Effector memory CD4-positive, alpha-beta T cell (primary cell): ENCODE measurements at regions not wholly inside any gene's neighbourhood (a gene's known extent, or its start where the extent isn't known, plus 50 kb on each side); places are given as distances from the start of the nearest gene placed in this dataset.

Experiments
- DNase-seq, 3 donors: peaks; one replicate each; pipeline ENCODE4 v3.0.0-alpha.2; 2020
- H3K27ac ChIP-seq: 2 replicates; pipeline ENCODE4 v1.7.0; 2013; ENCODE audit warnings: mild to moderate bottlenecking, low read length, moderate library complexity; ENCODE audit not compliant: insufficient read depth, poor library complexity, severe bottlenecking
- H3K27me3 ChIP-seq: replicated peaks from 2 replicates; pipeline ENCODE4 v1.7.0; 2013; ENCODE audit warnings: mild to moderate bottlenecking, low read length; ENCODE audit not compliant: insufficient read depth, control insufficient read depth, poor library complexity, severe bottlenecking
- H3K36me3 ChIP-seq: 2 replicates; pipeline ENCODE4 v1.7.0; 2013; ENCODE audit warnings: mild to moderate bottlenecking, low read length, moderate library complexity; ENCODE audit not compliant: control insufficient read depth, insufficient read depth
- H3K4me1 ChIP-seq: 2 replicates; pipeline ENCODE4 v1.7.0; 2013; ENCODE audit warnings: low read length, mild to moderate bottlenecking; ENCODE audit not compliant: control insufficient read depth, insufficient read depth, poor library complexity, severe bottlenecking
- H3K4me3 ChIP-seq: 2 replicates; pipeline ENCODE4 v1.7.0; 2013; ENCODE audit warnings: low read length, low read depth, mild to moderate bottlenecking; ENCODE audit not compliant: insufficient read depth, poor library complexity, severe bottlenecking
- H3K9me3 ChIP-seq: 2 replicates; pipeline ENCODE4 v1.7.0; 2013; ENCODE audit warnings: mild to moderate bottlenecking, low read length, moderate library complexity; ENCODE audit not compliant: control insufficient read depth

DNA sequence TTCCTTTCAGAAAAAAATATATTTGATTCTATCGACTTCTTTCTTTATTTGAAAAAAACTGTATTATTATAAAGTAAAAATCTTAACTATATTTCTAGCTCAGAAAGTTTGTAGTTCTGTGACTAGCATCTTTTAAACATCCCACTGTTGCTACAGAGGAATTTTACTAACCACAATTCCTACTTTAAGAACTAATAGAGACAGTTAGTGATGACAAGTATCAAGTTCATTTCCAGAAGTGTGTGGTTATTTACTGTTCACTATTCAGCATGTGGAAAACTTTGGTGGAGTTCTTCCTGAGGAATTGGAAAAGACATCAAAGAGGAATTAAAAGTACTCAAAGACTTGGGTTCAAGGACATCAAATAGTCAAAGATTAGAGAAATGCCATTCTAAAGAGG lies 524.1 kb upstream of the CBLB start:
- no peak for DNase-seq
- Histone ChIP-seq H3K4me3 (no peak overlapping the region), H3K9me3 (no peaks in the 10 kb centered on the region), H3K27me3 (no peaks in the 10 kb centered on the region), H3K27ac (no peak overlapping the region), H3K4me1 (no peaks in the 10 kb centered on the region), H3K36me3 (no peaks in the 10 kb centered on the region)

DNA sequence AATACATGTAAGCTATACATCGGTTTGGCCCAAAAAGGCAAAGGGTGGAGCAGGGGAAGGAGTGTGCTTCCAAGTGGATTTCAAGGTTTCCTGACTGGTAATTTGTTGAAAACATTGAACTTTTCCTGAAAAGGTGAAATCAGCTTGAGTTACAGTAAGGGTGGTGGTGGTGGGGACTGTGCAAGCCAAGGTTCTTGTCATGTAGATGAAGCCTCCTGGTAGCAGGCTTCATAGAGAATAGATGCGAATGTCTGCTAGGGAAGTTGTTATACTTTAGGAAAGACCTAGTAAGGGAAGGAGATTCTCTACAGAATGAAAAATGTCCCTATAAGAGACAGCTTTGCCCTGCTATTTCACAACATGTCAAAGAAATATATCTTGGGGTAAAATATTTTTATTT lies 528.2 kb upstream of the CBLB start:
- H3K9me3 ChIP-seq: no peaks in the 10 kb centered on the region

DNA sequence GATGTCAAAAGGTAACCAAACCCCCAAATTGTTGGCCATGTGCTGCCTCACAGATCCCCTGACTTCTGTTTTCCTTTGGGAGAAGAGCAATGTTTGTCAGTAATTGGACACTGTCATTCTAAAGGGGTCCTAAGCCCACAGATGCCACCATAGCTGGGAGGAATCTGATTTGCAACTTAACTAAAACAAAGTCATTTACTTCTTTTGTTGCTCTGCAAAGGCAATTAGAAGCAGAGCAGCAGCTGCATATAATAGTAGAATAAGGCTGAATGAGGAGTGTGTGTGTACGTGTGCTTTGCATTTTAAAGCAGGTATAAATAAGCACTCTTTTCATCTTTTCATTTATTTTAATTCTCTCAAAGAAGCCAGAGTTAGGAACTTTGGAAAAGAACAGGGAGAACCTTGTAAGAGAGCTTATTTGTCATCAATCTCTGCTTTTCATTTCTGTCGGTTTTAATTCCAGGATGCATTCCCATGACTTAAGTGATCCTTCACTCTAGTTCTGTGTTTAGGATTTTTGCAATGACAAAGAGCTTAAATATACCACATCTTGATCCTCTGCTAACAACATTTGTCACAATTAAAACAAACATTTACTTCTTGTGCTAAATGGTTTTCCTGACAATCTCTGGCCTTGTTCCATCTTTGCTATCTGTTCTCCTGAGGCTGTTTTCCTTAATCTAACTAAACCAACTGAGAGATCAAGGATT lies 530.2 kb upstream of the CBLB start:
- Histone ChIP-seq H3K36me3 (no peaks in the 10 kb centered on the region), H3K4me3 (no peak overlapping the region), H3K27ac (no peak overlapping the region), H3K9me3 (no peaks in the 10 kb centered on the region), H3K27me3 (no peaks in the 10 kb centered on the region), H3K4me1 (no peaks in the 10 kb centered on the region)
- no peak for DNase-seq

More for the DNA sequence above, 528.2 kb upstream of the CBLB start:
- Histone ChIP-seq H3K27ac (no peak overlapping the region), H3K4me3 (no peak overlapping the region), H3K27me3 (no peaks in the 10 kb centered on the region), H3K36me3 (no peaks in the 10 kb centered on the region), H3K4me1 (no peaks in the 10 kb centered on the region)
- DNase-seq: no peak

DNA sequence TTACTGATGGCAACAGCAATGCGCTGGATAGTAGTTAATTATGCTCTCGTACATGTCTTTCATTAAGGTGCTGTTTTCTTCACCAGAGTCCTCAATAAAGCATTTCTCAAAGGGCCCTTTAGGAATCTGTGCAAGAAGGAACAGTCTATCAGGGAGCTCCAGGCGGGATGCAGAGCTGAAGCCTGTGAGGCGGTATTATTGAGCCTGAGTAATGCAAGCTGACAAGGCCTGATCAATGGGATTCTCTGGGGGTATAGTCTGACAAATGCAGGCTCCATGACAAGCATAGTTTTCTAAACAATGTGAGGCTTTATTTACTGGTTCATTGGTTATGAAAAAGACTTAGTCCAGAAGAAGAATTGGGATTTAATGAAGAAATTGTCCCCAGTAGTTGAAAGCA lies 530.9 kb upstream of the CBLB start:
- H3K27ac ChIP-seq: no peak overlapping the region
- H3K4me3 ChIP-seq: no peak overlapping the region
- DNase-seq: no peak
- no peaks in the 10 kb centered on the region for H3K27me3 ChIP-seq
- no peaks in the 10 kb centered on the region for H3K36me3 ChIP-seq
- no peaks in the 10 kb centered on the region for H3K9me3 ChIP-seq
- H3K4me1 ChIP-seq: no peaks in the 10 kb centered on the region

DNA sequence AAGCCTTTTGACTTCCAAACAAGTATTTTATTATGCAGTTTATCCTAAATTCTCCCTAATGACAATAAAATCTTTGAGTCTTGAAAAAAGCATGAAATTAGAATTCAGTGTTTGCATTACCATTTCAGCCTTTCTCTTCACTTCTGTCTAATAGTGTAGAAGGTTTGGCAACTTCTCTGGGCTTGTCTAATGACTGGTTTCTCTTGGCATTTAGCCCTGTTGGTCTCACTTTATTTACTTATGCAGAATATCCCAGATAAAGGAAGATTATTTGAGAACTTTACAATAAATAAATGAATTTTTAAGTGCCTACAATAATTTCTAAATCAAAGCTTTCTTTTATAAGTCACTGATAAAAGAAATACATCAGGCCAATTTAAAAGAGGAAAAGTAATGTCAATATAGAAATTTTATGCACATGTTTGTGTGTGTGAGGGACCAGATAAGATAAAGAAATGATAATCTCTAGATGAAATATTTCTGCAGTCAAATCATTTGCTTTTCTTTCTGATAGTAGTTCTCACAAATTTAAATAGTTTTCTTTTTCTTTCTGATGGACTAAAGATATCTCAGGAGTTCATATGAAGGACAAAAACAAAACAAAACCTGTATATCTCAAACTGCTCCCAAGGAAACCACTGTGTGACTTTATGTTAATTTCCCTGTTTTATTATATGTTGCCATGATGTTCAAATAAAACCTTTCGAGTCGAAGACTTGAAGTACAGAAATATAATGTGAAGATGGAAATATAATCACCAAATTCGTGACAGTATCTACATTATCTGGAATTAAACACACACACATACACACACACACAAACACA lies 533.1 kb upstream of the CBLB start:
- Histone ChIP-seq H3K27ac (no peak overlapping the region), H3K4me1 (no peaks in the 10 kb centered on the region), H3K4me3 (no peak overlapping the region), H3K27me3 (no peaks in the 10 kb centered on the region), H3K36me3 (no peaks in the 10 kb centered on the region), H3K9me3 (no peaks in the 10 kb centered on the region)
- DNase-seq: no peak

DNA sequence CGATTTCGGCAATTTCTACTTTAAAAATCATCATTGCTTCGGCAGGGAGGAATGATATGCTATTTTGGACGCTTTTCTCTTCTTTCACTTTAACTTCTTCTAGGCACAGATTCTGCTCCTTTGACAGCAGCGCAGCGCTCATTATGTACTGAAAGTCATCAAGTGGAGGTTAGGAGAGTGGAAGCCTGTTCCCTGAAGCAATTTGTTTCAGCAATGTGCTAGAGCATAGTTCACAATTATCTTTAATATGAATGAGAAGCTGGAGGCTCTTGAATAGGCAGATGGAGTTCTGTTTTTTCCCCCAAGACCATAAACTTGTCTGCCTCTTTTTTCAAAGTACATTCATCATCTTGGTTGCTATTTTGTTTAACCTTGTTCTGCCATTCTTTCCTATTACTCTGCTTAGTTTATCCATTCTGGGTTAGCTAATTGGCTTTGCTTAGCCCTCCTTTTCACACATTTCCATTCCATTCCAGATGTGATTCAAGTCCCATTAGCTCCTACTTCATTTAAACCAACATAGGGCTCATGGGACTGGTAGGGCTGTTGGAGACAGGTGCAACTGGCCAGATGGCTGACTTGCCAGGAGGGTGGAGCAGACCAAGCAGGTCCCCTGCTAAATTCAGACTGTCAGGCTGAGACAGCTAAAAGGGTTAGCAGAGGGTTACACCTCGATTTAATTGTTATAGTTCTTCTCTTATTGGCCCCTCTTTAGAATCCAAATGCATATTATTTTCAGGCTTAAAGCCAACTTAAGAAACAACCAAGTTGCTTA lies 534.7 kb upstream of the CBLB start:
- no peak for DNase-seq
- no peak overlapping the region for H3K27ac ChIP-seq
- H3K36me3 ChIP-seq: no peaks in the 10 kb centered on the region
- H3K27me3 ChIP-seq: no peaks in the 10 kb centered on the region
- no peaks in the 10 kb centered on the region for H3K4me1 ChIP-seq
- H3K4me3 ChIP-seq: no peak overlapping the region
- H3K9me3 ChIP-seq: no peaks in the 10 kb centered on the region

DNA sequence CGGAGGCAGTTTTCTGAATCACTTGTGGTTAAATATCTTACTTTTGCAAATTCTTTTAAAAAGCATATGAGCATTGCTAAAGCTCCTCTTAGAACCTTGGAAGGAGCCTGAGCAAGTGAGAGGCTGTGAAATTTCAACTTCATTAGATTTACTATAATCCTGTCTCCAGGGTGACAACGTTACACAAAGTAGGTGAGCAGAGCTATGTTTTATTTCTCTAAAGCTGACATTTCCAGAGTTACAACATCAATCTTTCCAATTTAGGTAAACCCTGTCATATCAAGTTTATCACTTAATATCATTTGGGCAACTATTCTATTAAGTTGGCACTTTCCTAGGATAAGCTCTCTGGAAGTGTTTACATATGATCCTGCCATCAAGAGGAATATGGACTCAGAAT lies 544.9 kb upstream of the CBLB start:
- Histone ChIP-seq H3K27ac (no peak overlapping the region), H3K36me3 (no peaks in the 10 kb centered on the region), H3K27me3 (no peaks in the 10 kb centered on the region), H3K4me1 (no peaks in the 10 kb centered on the region), H3K9me3 (no peaks in the 10 kb centered on the region), H3K4me3 (no peak overlapping the region)
- no peak for DNase-seq

DNA sequence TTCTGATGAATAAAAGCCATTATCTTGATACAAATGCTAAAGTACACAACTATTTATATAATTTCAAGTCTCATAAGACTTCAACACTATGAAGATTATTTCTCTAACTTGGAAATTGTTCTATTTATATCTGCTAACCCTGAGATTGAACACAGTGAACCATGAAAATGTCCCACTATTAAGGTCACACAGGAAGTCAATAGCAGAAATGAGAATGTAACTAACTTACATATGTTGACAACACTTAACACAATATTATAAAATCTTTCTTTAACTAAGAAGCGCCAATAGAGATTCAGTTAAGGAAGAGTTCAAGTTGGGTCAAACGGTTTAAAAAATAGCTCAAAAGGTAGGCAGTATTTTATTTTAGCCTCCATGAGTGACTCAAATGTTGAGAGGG lies 551.8 kb upstream of the CBLB start:
- no peaks in the 10 kb centered on the region for H3K27me3 ChIP-seq
- H3K36me3 ChIP-seq: no peaks in the 10 kb centered on the region
- no peak overlapping the region for H3K27ac ChIP-seq
- H3K4me3 ChIP-seq: no peak overlapping the region
- no peaks in the 10 kb centered on the region for H3K4me1 ChIP-seq
- no peak for DNase-seq
- no peaks in the 10 kb centered on the region for H3K9me3 ChIP-seq

DNA sequence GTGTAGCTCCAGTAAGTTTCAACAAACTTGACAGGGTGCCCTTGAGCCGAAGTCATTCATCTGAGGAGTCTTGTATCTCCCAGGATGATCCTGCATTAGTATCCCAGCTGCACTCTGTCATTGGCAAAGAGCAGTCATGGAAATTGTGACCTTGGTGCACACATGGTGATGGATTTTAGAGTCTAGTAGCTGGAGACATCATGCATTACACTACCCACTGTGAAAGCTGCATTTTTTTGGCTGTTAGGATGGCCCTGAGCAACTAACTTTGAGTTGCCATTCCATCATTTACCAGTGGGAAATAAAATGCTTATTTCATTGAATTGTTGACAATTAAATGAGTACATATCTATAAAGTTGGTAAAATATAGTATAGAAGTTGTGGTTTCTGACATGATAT lies 552.6 kb upstream of the CBLB start:
- DNase-seq: no peak
- H3K27ac ChIP-seq: no peak overlapping the region

DNA sequence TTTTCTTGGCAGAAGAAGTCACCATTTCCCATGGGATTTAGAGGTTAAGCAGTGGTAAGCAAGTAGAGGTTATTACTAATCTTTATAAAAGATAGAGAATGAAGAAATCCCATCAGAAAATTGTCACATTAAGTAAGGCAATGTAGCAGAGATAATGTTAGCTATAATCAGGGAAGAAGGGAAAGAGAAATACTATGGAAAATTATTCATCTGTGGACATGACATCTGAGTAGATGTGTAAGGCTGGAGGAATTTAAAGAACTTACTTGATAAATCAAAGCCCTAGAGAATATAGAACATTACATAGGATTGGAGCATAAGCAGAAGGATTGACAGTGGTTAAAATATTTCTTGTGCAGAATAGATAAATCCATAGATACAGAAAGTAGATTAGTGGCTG lies 553.1 kb upstream of the CBLB start:
- H3K4me1 ChIP-seq: no peaks in the 10 kb centered on the region
- H3K9me3 ChIP-seq: no peaks in the 10 kb centered on the region
- H3K27ac ChIP-seq: no peak overlapping the region
- H3K36me3 ChIP-seq: no peaks in the 10 kb centered on the region
- no peaks in the 10 kb centered on the region for H3K27me3 ChIP-seq
- no peak for DNase-seq
- no peak overlapping the region for H3K4me3 ChIP-seq

More for the DNA sequence above, 552.6 kb upstream of the CBLB start:
- no peaks in the 10 kb centered on the region for H3K9me3 ChIP-seq
- no peaks in the 10 kb centered on the region for H3K36me3 ChIP-seq
- H3K4me1 ChIP-seq: no peaks in the 10 kb centered on the region
- no peaks in the 10 kb centered on the region for H3K27me3 ChIP-seq
- no peak overlapping the region for H3K4me3 ChIP-seq
